Uterus (tissue), 3 donors: ENCODE measurements at regions not wholly inside any gene's neighbourhood (a gene's known extent, or its start where the extent isn't known, plus 50 kb on each side); places are given as distances from the start of the nearest gene placed in this dataset.

Source experiments
- DNase-seq, 2 donors: peaks; one replicate each; pipeline ENCODE4 v3.0.0-alpha.2; 2019 to 2020
- H3K27ac ChIP-seq, 2 donors: fragments of 200-600 bp; sonication (generic); 1 replicate in 1 of 2; 2 replicates in 1 of 2; pipeline ENCODE4 v1.5.1; 2016 to 2018
- H3K27me3 ChIP-seq, 2 donors: fragments of 200-600 bp; sonication (generic); one replicate each; pipeline ENCODE4 v1.5.1; 2018 to 2019; ENCODE audit warnings: control low read depth in 1 of 2
- H3K36me3 ChIP-seq, 2 donors: fragments of 200-600 bp; sonication (generic); one replicate each; pipeline ENCODE4 v1.5.1; 2019; ENCODE audit warnings: control low read depth in 1 of 2
- H3K4me1 ChIP-seq, 2 donors: fragments of 200-600 bp; sonication (generic); one replicate each; pipeline ENCODE4 v1.5.1; 2018 to 2019; ENCODE audit warnings: control low read depth in 1 of 2
- H3K4me3 ChIP-seq, 2 donors: fragments of 200-600 bp; sonication (generic); 1 replicate in 1 of 2; 2 replicates in 1 of 2; pipeline ENCODE4 v1.5.1; 2018 to 2019; ENCODE audit warnings: mild to moderate bottlenecking in 1 of 2
- H3K9me3 ChIP-seq, 2 donors: fragments of 200-600 bp; sonication (generic); one replicate each; pipeline ENCODE4 v1.5.1; 2019; ENCODE audit warnings: control low read depth in 1 of 2
- POLR2A ChIP-seq, 2 donors: fragments of 450-650 bp; IDR thresholded peaks; one replicate each; pipeline ENCODE4 v1.6.1; 2016; ENCODE audit warnings: antibody characterized with exemption in 2 of 2, mild to moderate bottlenecking in 1 of 2, moderate library complexity in 1 of 2
- intact Hi-C: fragments of 100-400 bp; cut with DNase I; formaldehyde crosslinking; loops from one replicate; pipeline ENCODE4 v1.15.1; 2023; ENCODE audit warnings: low total_unique reads
- TF ChIP-seq, protein P1 (sequence below), 4 experiments: fragments of 200-600 bp in 2 of 4; fragments of 450-650 bp in 2 of 4; sonication (generic) in 2 of 4; IDR thresholded peaks; one replicate each; pipeline ENCODE4 v1.5.1; 2016 to 2019; ENCODE audit warnings: antibody characterized with exemption in 4 of 4, mild to moderate bottlenecking in 2 of 4, moderate library complexity in 1 of 4
- donor health status: DM: yes; HTN: yes; CAD: no.

DNA sequence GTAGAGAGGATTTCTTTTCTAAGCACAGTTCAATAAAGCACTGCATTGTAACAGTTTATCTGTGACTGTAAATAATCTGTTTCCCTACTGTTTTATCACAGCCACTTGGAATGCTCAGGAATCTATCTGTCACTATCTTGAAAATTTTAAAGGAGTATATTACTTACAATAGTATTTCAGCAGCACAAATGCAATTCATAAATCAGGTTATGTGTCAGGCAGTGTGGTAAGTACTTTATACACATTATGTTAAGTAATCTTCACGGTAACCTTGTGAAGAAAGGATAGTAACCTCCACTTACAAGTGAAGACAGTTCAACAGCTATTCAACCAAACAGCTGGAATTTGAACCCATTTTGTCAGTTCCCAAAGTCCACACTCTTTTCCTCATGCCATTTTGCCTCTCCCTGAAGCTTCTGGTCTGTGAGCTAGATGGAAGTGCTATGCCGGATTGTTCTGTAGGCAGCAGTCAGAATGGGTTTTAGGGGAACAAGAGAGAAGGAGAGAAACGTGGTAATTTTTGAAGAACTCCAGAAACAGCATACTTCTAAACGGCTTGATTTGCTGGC is 125.0 kb downstream of the KLF12 start:
- H3K4me3 ChIP-seq: no peak overlapping the region
- no peaks in the 10 kb centered on the region for H3K27me3 ChIP-seq
- no peaks in the 10 kb centered on the region for H3K9me3 ChIP-seq
- no peak for DNase-seq
- H3K4me1 ChIP-seq: no peaks in the 10 kb centered on the region
- no peaks in the 10 kb centered on the region for H3K36me3 ChIP-seq
- intact Hi-C loops: no loop called here
- no peak for TF ChIP-seq POLR2A (IDR thresholded peaks at IDR 0.05)
- TF ChIP-seq, protein P1, sequence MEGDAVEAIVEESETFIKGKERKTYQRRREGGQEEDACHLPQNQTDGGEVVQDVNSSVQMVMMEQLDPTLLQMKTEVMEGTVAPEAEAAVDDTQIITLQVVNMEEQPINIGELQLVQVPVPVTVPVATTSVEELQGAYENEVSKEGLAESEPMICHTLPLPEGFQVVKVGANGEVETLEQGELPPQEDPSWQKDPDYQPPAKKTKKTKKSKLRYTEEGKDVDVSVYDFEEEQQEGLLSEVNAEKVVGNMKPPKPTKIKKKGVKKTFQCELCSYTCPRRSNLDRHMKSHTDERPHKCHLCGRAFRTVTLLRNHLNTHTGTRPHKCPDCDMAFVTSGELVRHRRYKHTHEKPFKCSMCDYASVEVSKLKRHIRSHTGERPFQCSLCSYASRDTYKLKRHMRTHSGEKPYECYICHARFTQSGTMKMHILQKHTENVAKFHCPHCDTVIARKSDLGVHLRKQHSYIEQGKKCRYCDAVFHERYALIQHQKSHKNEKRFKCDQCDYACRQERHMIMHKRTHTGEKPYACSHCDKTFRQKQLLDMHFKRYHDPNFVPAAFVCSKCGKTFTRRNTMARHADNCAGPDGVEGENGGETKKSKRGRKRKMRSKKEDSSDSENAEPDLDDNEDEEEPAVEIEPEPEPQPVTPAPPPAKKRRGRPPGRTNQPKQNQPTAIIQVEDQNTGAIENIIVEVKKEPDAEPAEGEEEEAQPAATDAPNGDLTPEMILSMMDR (IDR thresholded peaks at IDR 0.05): no peak
- no peak overlapping the region for H3K27ac ChIP-seq

DNA sequence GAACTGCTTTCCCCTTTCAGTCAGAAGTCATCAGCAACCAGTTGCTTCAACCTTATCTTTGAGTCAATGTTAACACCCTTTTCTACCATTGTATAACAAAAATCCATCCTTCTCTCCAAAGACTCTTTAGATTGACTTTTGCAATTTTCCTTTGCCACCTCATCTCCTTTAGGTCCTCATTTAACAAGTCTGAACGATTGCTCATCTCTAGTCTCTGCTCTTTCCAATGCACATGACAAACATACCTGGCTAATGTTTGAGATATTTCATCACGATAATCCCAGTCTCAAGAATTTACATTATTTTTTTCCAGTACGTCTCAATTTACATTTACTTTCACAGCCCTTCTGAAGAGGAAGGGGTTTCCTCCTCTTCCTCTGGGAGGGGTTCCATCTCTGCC is 127.5 kb downstream of the KLF12 start:
- no peaks in the 10 kb centered on the region for H3K4me1 ChIP-seq
- no peak overlapping the region for H3K27ac ChIP-seq
- DNase-seq: no peak
- no peaks in the 10 kb centered on the region for H3K27me3 ChIP-seq
- H3K9me3 ChIP-seq: no peaks in the 10 kb centered on the region
- intact Hi-C loops: no loop called here
- no peaks in the 10 kb centered on the region for H3K36me3 ChIP-seq
- TF ChIP-seq, protein P1 (IDR thresholded peaks at IDR 0.05): no peak
- no peak for TF ChIP-seq POLR2A (IDR thresholded peaks at IDR 0.05)
- no peak overlapping the region for H3K4me3 ChIP-seq

DNA sequence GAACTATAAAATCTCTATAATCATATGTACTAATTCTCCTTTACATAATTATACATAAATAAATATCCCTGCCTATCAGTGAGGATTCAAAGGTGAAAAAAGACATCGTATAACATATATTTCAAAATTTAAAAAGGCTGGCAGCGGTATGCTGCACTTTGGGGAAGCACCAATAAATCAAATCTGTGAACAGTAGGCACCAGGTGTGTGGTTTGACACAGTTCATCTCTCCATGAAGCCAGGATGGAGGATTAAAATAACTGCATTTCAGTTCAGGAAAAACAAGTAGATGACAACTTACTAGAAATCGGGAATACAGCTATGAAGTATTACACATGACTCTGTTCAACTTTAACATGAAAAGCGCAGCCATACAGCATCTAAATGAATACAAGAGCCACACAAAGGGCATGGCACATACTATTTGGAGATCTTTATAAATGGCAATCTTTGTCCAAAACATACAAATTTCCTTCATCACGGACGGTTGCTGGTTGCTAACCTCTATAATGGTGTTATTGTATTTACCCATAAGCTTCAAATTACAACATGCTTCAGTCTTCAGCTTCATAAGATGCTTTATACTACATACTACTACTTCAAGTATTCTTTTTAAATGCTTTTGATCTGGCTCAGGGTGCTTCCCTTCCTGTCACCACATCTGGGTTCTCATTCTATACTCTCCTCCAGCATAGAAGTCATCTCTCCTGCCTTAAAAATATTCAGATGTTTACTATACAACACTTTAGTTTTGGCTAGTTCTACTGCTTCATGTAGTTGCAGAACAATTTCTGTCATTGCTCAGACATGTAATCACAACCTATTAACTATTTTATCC is 128.7 kb downstream of the KLF12 start:
- no peaks in the 10 kb centered on the region for H3K27me3 ChIP-seq
- no peak overlapping the region for H3K27ac ChIP-seq
- no peak overlapping the region for H3K4me3 ChIP-seq
- H3K9me3 ChIP-seq: no peaks in the 10 kb centered on the region
- intact Hi-C loops: no loop called here
- no peak for DNase-seq
- no peaks in the 10 kb centered on the region for H3K36me3 ChIP-seq
- no peaks in the 10 kb centered on the region for H3K4me1 ChIP-seq
- TF ChIP-seq, protein P1 (IDR thresholded peaks at IDR 0.05): no peak
- no peak for TF ChIP-seq POLR2A (IDR thresholded peaks at IDR 0.05)

DNA sequence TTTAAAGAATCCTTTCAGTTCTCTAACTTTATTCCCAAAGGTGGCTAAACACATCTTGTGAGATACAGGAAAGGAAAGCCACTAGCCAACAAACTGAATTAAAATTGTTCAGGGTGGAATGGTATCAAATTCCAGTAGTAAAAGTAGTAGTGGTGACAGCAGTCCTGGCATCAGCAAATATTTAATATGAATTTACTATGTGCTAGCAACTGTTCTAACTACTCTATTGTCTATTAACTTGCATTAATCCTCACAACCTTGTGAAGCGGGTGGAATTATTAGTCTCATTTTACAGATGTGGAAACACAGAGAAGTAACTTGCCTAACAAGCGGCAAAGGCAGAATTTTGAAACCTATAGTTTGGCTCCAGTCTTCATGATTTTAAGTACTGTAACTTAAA is 130.1 kb downstream of the KLF12 start:
- no peaks in the 10 kb centered on the region for H3K36me3 ChIP-seq
- no peak overlapping the region for H3K4me3 ChIP-seq
- DNase-seq: no peak
- no peaks in the 10 kb centered on the region for H3K9me3 ChIP-seq
- TF ChIP-seq POLR2A (IDR thresholded peaks at IDR 0.05): no peak
- TF ChIP-seq, protein P1 (IDR thresholded peaks at IDR 0.05): no peak
- no peak overlapping the region for H3K27ac ChIP-seq
- no peaks in the 10 kb centered on the region for H3K27me3 ChIP-seq
- H3K4me1 ChIP-seq: no peaks in the 10 kb centered on the region
- intact Hi-C loops: no loop called here

DNA sequence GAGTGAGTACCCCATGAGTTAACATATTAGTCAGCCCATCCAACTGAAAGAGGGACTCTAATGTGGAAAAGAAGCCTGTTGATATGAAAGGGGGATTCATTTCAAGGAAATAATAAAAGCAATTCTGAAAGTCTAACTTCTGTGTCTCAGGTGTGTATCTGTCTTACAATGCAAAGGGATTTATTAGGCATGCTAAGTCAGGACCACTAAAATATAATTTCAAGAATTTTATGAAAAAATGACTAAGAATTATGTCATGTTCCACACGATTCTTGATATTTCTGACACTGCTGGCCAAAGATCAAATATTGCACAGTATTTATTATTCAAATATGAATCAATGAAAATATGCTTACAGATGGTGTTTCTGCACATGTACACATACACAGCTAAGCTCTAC is 130.8 kb downstream of the KLF12 start:
- intact Hi-C loops: no loop called here
- Histone ChIP-seq H3K27me3 (no peaks in the 10 kb centered on the region), H3K4me3 (no peak overlapping the region), H3K4me1 (no peaks in the 10 kb centered on the region), H3K27ac (no peak overlapping the region), H3K9me3 (no peaks in the 10 kb centered on the region), H3K36me3 (no peaks in the 10 kb centered on the region)
- no peak for DNase-seq
- no peak for TF ChIP-seq POLR2A (IDR thresholded peaks at IDR 0.05)
- TF ChIP-seq, protein P1 (IDR thresholded peaks at IDR 0.05): no peak
